ENCODE measurements at regions not wholly inside any gene's neighbourhood (a gene's known extent, or its start where the extent isn't known, plus 50 kb on each side); places are given as distances from the start of the nearest gene placed in this dataset.
"Not testable (repeated sequence)": the region's sequence is repeated elsewhere in the genome, so short reads cannot be mapped to it uniquely, and the experiment has no call there.

DNA sequence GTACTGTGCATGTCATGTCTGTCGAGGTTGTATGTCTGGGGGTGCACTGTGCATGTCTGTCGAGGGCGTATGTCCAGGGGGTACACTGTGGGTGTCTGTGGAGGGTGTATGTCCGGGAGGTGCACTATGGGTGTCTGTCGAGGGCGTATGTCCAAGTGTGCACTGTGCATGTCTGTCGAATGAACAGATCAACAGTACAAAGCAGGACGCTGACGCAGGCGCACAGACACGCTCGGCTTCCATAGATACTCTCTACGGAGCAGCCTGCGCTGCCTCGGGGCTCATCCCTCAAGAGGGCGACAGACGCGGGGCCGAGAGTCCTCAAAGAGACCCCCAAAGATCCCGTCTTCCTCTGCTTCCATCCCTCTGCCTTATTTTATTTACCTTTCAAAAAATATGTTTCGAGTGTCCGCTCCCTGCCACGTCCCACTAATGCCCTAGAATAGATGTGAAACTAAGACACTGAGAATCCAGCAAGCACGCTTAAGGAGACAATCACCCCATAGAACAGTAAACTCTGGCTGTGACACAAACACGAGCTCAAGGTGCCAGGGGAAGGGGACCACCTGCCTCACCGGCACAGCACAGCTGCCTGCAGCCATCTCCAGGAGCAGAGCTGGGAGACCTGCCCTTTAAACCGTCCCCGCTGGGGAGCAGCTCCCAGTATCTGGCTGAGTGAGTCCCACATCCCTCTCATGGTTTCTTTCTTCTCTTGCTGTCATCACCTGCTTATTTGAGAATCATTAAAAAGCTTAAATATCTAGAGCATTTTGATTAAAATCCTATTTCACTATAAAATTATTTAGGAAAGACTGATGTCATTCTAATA is 250.5 kb upstream of the MYT1L start:
- TF ChIP-seq, protein P1, sequence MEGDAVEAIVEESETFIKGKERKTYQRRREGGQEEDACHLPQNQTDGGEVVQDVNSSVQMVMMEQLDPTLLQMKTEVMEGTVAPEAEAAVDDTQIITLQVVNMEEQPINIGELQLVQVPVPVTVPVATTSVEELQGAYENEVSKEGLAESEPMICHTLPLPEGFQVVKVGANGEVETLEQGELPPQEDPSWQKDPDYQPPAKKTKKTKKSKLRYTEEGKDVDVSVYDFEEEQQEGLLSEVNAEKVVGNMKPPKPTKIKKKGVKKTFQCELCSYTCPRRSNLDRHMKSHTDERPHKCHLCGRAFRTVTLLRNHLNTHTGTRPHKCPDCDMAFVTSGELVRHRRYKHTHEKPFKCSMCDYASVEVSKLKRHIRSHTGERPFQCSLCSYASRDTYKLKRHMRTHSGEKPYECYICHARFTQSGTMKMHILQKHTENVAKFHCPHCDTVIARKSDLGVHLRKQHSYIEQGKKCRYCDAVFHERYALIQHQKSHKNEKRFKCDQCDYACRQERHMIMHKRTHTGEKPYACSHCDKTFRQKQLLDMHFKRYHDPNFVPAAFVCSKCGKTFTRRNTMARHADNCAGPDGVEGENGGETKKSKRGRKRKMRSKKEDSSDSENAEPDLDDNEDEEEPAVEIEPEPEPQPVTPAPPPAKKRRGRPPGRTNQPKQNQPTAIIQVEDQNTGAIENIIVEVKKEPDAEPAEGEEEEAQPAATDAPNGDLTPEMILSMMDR (IDR thresholded peaks at IDR 0.05; ENCODE audit: insufficient read depth, missing control alignments): no peak
- no peak for DNase-seq (ENCODE audit: insufficient read length, low spot score)
- no peak for FAIRE-seq

DNA sequence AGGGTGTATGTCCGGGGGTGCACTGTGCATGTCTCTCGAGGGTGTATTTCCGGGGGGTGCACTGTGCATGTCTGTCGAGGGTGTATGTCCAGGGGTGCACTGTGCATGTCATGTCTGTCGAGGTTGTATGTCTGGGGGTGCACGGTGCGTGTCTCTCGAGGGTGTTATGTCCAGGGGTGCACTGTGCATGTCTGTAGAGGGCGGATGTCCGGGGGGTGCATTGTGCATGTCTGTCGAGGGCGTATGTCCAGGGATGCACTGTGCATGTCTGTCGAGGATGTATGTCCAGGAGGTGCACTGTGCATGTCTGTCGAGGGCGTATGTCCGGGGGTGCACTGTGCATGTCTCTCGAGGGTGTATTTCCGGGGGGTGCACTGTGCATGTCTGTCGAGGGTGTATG is 249.8 kb upstream of the MYT1L start:
- FAIRE-seq; DNase-seq (ENCODE audit: insufficient read length, low spot score): not testable (repeated sequence)

DNA sequence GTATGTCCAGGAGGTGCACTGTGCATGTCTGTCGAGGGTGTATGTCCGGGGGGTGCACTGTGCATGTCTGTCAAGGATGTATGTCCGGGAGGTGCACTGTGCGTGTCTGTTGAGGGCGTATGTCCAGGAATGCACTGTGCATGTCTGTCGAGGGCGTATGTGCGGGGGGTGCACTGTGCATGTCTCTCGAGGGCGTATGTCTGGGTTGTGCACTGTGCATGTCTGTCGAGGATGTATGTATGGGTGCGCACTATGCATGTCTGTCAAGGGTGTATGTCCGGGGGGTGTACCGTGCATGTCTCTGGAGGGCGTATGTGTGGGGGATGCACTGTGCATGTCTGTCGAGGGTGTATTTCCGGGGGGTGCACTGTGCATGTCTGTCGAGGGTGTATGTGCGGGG is 249.3 kb upstream of the MYT1L start:
- FAIRE-seq (no peak), DNase-seq (ENCODE audit: insufficient read length, low spot score) (no peak)
- TF ChIP-seq, protein P1 (IDR thresholded peaks at IDR 0.05; ENCODE audit: insufficient read depth, missing control alignments): no peak

DNA sequence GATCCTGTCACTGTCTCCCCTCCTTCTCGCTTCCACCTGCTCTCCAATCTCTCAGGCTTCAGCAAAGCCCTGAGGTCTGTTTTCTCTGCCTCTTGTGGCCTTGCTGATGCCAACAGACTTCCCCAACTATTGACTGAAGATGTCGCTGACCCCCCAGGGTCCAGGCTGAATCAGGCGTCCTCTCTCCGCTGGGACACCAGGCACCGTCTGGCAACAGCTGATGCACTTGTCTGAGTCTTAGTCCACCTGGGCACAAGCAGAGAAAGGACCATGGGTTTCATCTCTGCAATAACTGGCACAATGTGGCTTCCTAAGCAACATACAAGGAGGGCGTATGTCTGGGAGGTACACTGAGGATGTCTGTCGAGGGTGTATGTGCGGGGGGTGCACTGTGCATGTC is 248.7 kb upstream of the MYT1L start:
- FAIRE-seq (no peak), DNase-seq (ENCODE audit: insufficient read length, low spot score) (no peak)
- TF ChIP-seq, protein P1 (IDR thresholded peaks at IDR 0.05; ENCODE audit: insufficient read depth, missing control alignments): no peak

DNA sequence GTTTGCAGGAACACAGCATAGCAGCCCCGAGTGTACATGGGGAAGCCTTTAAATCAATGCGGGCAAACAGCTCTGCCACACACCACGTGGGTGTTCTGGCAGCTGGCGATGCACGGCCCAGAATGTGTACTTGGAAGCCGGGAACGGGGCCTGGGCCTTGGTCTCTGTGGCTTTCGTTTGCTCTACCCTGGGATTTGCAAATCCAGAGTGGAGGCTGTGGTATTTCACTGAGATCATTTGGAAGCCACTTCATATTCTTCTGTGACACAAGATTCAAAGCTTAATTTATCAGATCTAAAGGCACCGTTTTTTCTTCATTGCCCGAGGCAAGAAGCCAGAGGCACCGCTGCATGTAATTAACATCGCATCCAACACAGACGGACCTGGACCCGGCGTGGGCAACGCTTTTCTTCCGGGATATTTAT is 246.3 kb upstream of the MYT1L start:
- FAIRE-seq (no peak), DNase-seq (ENCODE audit: insufficient read length, low spot score) (no peak)

DNA sequence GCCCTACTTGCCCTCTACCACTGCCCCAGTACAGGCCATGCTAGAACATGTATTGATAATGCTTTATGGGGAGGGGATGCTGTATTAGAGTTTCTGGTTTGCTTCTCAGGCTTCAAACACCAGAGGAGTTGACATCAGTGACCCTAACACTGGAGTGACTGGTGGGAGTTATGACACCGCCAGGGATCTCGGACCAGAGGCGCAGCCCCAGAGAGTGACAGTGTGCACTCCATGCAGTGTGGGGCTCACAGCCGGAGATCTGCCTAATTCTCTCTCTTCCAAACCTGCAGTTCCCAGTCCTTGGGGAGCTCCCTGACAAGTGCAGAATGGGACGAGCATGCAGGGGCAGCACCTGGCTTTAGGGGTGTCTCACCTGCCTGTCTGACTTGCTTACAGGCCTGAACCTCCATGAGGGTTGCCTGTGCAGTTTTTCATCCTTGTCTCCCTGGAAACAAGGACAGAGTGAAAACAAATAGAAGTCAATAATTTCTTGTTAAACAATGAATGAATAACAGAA is 244.9 kb upstream of the MYT1L start:
- FAIRE-seq: no peak
- TF ChIP-seq, protein P1 (IDR thresholded peaks at IDR 0.05; ENCODE audit: insufficient read depth, missing control alignments): no peak
- DNase-seq (ENCODE audit: insufficient read length, low spot score): no peak

More for the DNA sequence above, 246.3 kb upstream of the MYT1L start:
- TF ChIP-seq, protein P1 (IDR thresholded peaks at IDR 0.05; ENCODE audit: insufficient read depth, missing control alignments): no peak

DNA sequence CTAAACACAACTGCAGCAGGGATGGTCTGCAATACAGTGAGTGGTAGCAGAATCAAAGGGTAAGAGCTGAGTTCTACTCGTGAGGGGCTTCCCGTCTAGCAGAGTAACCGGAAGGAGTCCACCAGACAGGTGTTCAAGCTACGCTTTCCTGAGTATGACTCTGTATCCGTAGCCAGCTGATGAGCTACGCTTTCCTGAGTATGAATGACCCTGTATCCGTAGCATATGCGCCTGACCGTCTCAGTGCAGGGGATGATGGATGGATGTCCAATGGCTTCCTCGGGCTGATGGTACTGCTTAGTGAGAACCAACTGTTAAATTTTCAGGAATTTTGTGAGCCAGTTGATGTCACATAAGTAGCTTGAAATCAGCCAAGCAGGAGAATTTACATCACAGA is 244.1 kb upstream of the MYT1L start:
- DNase-seq (ENCODE audit: insufficient read length, low spot score): no peak
- TF ChIP-seq, protein P1 (IDR thresholded peaks at IDR 0.05; ENCODE audit: insufficient read depth, missing control alignments): no peak
- FAIRE-seq: no peak

Measured in D721Med (cell line).